Jurkat, Clone E6-1 (cell line): ENCODE measurements at regions not wholly inside any gene's neighbourhood (a gene's known extent, or its start where the extent isn't known, plus 50 kb on each side); places are given as distances from the start of the nearest gene placed in this dataset.
"Not testable (repeated sequence)": the region's sequence is repeated elsewhere in the genome, so short reads cannot be mapped to it uniquely, and the experiment has no call there.

Source experiments
- DNase-seq: peaks from one replicate; pipeline ENCODE4 v3.0.0-alpha.2; 2011; ENCODE audit warnings: low read depth, low spot score
- H3K4me3 ChIP-seq: 2 replicates; pipeline ENCODE4 v1.5.1; 2011; ENCODE audit warnings: mild to moderate bottlenecking, low read length, control low read depth, moderate library complexity

- no peak overlapping the region for H3K4me3 ChIP-seq
- no peak for DNase-seq
Measured at GRCh38 chr11:33534575-33534974, 166.1 kb downstream of the C11orf91 start.

- no peak overlapping the region for H3K4me3 ChIP-seq
- DNase-seq = no peak
Measured at GRCh38 chr11:33533386-33534052, 167.1 kb downstream of the C11orf91 start.

GRCh38 chr11:33532720-33533385, 167.8 kb downstream of the C11orf91 start:
- no peak overlapping the region for H3K4me3 ChIP-seq
- DNase-seq = no peak

- DNase-seq = no peak
- H3K4me3 ChIP-seq = no peak overlapping the region
Measured at GRCh38 chr11:33532257-33532656, 168.4 kb downstream of the C11orf91 start.

- no peak for DNase-seq
- no peak overlapping the region for H3K4me3 ChIP-seq
Measured at GRCh38 chr11:33531743-33532181, 168.9 kb downstream of the C11orf91 start.

- H3K4me3 ChIP-seq = no peak overlapping the region
Measured at GRCh38 chr11:33530815-33531214, 169.8 kb downstream of the C11orf91 start.

GRCh38 chr11:33529461-33529860, 171.2 kb downstream of the C11orf91 start:
- DNase-seq = no peak
- no peak overlapping the region for H3K4me3 ChIP-seq

More at GRCh38 chr11:33530815-33531214, 169.8 kb downstream of the C11orf91 start:
- DNase-seq = no peak

GRCh38 chr11:33527738-33528137, 172.9 kb downstream of the C11orf91 start:
- not testable (repeated sequence) for H3K4me3 ChIP-seq, DNase-seq

- DNase-seq = no peak
- H3K4me3 ChIP-seq = no peak overlapping the region
Measured at GRCh38 chr11:33525789-33526188, 174.8 kb downstream of the C11orf91 start.

- H3K4me3 ChIP-seq = no peak overlapping the region
- no peak for DNase-seq
Measured at GRCh38 chr11:33521384-33521783, 179.2 kb downstream of the C11orf91 start.

- H3K4me3 ChIP-seq = no peak overlapping the region
- no peak for DNase-seq
Measured at GRCh38 chr11:33520112-33520511, 180.5 kb downstream of the C11orf91 start.

GRCh38 chr11:33515347-33515746, 185.3 kb downstream of the C11orf91 start:
- H3K4me3 ChIP-seq = no peak overlapping the region
- no peak for DNase-seq

GRCh38 chr11:33514079-33514925, 186.3 kb downstream of the C11orf91 start:
- no peak overlapping the region for H3K4me3 ChIP-seq
- no peak for DNase-seq

GRCh38 chr11:33509632-33510031, 191.0 kb downstream of the C11orf91 start:
- no peak for DNase-seq
- H3K4me3 ChIP-seq = no peak overlapping the region

- DNase-seq = no peak
- H3K4me3 ChIP-seq = no peak overlapping the region
Measured at GRCh38 chr11:33507967-33508366, 192.7 kb downstream of the C11orf91 start.

- DNase-seq = no peak
Measured at GRCh38 chr11:33507356-33507755, 193.3 kb downstream of the C11orf91 start.

GRCh38 chr11:33505093-33505492, 195.5 kb downstream of the C11orf91 start:
- DNase-seq = no peak
- H3K4me3 ChIP-seq = no peak overlapping the region

More at GRCh38 chr11:33507356-33507755, 193.3 kb downstream of the C11orf91 start:
- no peak overlapping the region for H3K4me3 ChIP-seq

GRCh38 chr11:33500861-33501479, 199.7 kb downstream of the C11orf91 start:
- DNase-seq = no peak
- no peak overlapping the region for H3K4me3 ChIP-seq

GRCh38 chr11:33500332-33500731, 200.3 kb downstream of the C11orf91 start:
- DNase-seq = no peak
- no peak overlapping the region for H3K4me3 ChIP-seq
